Suprapubic skin (tissue), 3 donors: ENCODE measurements at regions not wholly inside any gene's neighbourhood (a gene's known extent, or its start where the extent isn't known, plus 50 kb on each side); places are given as distances from the start of the nearest gene placed in this dataset.

Experiments
- CTCF ChIP-seq, 2 donors: fragments of 200-600 bp in 1 of 2; fragments of 450-650 bp in 1 of 2; sonication (generic) in 1 of 2; IDR thresholded peaks; one replicate each; pipeline ENCODE4 v1.5.1; 2016 to 2019; ENCODE audit warnings: antibody characterized with exemption in 2 of 2, mild to moderate bottlenecking in 1 of 2, moderate library complexity in 1 of 2
- POLR2AphosphoS5 ChIP-seq, 3 donors: sonication (generic); formaldehyde crosslinking; IDR thresholded peaks; one replicate each; pipeline ENCODE4 v1.6.1; 2017; ENCODE audit warnings: antibody characterized with exemption in 3 of 3

- TF ChIP-seq CTCF (IDR thresholded peaks at IDR 0.05) (no peak), POLR2AphosphoS5 (IDR thresholded peaks at IDR 0.05) (no peak)
Observed at GRCh38 chr4:141462361-141462760, 174.0 kb upstream of the IL15 start.
